ENCODE measurements at regions not wholly inside any gene's neighbourhood (a gene's known extent, or its start where the extent isn't known, plus 50 kb on each side); places are given as distances from the start of the nearest gene placed in this dataset.

DNA sequence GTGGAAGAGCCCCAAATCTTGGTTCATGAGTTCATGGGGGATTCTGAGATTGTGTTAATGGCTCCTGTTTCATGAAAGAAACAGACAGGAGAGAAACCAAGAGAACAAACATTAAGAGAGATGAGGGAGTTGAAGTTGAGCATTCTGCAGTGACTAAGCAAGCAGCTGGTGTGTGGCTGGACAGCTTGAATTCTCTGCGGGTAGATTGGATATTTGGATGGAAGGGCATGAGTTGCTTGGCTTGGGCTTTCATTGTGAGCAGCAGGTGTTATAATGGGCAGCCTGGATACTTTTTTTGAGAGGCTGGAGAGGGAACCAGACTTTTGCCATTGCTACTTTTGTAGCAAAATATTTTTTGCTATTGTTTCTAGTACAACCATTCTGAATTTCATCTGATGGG, 346.8 kb upstream of the SATB1 start:
- DNase-seq, result no peak

DNA sequence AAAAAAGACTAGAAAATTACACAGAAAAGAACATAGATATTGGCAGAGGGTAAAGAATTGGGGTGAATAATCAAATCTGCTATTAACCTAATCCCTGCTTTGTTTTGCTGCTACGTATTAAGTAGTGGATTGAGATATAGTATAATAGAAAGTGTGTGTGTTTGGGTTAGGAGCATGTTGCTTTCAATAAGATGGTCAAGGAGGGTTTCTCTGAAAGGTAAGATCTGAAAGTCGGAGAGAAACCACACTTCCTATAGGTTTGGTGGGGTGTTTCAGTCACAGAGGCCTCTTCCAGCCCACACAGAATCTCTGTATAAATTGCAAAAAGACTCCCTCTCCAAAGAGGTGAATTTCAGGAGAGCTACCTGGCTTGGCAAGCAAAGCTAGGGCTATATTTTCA, 345.7 kb upstream of the SATB1 start:
- no peak for DNase-seq

DNA sequence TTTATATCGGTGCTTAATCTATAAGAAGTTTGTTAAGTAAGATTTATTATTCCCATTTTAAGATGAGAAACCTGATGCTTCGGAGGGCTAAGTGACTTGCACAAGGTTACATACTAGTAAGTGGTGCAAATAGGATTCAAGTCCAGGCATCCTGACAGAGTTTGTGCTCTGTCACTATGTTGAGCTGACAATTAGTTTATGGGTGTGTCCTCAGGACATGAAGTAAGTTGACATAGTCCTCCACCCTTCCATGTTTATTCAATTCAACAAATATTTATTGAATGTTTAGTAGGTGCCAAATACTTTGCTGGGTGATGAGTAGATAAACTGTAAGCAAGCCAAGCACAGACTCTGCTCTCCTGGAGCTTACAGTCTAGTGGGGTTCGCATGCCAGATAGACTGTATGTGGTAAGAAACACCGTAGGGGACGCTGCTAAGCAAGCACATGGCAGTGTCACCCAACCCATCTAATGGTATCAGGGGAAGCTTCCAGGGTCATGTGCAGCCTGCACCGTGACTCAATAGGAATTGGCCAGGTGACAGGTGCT, 342.7 kb upstream of the SATB1 start:
- DNase-seq, result no peak

- DNase-seq, result no peak
Observed at GRCh38 chr3:18766974-18767373, 341.8 kb upstream of the SATB1 start.

DNA sequence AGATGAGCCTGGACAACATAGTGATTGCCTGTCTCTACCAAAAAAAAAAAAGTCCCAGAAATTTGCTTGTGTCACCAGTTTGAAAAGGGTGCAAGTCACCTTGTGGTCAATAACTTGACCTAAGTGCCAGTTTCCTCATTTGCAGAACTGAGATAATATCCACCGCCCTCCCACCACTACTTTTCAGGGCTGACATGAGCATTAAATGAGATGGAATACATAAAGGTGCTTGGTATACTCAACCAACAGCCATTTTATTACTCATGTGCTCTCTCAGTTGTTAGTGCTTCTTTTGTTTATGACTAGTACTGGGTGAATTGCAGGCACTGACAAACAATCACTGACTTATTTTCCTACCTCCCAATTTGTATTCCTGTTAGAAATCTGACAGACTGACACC, 340.5 kb upstream of the SATB1 start:
- no peak for DNase-seq

DNA sequence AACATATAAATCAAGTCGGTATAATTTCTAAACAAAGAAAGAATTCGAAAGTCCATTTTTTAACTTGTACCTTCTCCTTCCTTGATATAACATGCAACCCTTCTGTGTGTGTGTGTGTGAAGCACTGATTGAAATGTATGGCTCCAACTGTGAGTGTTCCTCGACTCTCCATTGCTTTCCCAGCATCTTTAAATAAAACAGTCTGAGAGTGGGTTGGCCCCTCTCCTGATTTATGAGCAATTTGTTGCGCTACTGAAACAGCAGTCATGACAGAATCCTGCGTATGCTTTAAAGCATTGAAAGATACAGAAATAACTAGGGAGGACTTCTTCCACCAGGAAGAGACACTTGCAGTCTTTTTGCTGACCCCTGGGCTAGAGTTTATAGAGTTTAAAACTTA, 340.0 kb upstream of the SATB1 start:
- DNase-seq, result no peak

- no peak for DNase-seq
Observed at GRCh38 chr3:18761530-18761929, 336.4 kb upstream of the SATB1 start.

DNA sequence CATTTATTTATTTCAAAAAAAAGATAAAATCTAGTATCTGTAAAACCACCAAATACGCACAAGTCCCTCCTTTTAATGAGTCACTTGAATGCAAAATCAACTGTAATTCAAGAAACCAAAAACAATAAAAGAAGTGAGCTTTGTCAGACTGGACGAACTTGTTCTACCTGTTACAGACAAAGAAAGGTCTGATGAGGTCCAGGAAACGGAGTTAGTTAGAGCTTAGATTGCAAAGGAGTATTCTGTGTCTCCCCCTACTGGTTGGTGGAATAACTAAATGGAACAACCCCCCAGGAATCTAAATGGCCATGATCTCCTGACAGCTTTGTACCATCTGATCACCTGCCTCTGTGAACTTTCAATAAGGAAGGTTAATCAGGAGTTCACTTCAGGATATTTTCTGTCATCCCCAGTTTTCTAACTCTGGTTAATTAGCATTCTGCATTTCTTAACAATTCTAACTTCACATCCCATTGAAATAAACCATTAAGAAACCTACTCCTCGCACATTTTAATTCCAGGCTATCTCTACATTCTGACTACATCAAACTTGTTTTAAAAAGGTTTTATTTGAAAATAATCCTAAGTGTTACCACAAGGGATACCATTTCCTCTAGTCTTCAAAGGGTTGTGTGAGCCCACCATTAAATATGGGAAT, 333.0 kb upstream of the SATB1 start:
- DNase-seq, result peak; percentile 7

GRCh38 chr3:18757476-18757875, 332.3 kb upstream of the SATB1 start:
- DNase-seq, result no peak

GRCh38 chr3:18752273-18752934, 327.3 kb upstream of the SATB1 start:
- DNase-seq, result no peak

GRCh38 chr3:18751514-18751913, 326.4 kb upstream of the SATB1 start:
- no peak for DNase-seq

- DNase-seq, result no peak
Observed at GRCh38 chr3:18747383-18747782, 322.2 kb upstream of the SATB1 start.

DNA sequence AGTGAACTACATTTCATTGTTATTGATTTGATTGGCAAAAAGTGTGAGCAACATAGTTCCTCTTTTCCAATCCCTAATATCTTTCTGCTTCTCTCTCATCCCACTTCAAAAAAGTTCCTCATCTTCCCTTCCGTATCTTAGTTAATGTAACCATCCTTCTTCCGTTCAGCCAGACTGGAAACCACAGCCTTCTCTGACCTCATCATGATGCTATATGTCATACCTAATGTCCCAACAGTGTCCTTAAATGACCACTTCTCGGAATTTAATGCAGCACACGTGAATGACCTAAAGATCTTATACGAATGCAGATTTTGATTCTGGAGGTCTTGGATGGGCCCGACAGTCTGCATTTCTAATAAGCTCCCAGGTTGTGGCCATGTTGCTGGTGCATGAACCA, 320.3 kb upstream of the SATB1 start:
- DNase-seq, result no peak

DNA sequence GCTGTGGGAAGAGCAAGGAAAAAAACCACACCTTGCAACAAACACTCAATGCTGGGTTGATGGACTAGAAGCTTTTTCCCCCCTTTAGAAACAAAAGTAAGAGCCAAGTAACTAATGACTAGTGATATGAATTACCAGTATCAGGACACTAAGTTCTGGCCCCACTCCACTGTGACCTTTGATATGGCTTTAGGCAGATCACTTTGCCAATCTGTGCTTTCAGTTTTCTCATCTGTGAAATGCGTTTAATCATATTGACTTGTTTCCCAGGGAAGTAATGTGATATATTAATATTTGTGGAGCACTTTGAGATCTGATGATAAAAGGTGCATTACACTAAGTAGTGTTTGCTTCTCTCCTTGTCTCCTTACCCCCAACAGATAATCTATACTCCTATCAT, 319.3 kb upstream of the SATB1 start:
- DNase-seq, result no peak

- DNase-seq, result no peak
Observed at GRCh38 chr3:18743761-18744160, 318.6 kb upstream of the SATB1 start.

DNA sequence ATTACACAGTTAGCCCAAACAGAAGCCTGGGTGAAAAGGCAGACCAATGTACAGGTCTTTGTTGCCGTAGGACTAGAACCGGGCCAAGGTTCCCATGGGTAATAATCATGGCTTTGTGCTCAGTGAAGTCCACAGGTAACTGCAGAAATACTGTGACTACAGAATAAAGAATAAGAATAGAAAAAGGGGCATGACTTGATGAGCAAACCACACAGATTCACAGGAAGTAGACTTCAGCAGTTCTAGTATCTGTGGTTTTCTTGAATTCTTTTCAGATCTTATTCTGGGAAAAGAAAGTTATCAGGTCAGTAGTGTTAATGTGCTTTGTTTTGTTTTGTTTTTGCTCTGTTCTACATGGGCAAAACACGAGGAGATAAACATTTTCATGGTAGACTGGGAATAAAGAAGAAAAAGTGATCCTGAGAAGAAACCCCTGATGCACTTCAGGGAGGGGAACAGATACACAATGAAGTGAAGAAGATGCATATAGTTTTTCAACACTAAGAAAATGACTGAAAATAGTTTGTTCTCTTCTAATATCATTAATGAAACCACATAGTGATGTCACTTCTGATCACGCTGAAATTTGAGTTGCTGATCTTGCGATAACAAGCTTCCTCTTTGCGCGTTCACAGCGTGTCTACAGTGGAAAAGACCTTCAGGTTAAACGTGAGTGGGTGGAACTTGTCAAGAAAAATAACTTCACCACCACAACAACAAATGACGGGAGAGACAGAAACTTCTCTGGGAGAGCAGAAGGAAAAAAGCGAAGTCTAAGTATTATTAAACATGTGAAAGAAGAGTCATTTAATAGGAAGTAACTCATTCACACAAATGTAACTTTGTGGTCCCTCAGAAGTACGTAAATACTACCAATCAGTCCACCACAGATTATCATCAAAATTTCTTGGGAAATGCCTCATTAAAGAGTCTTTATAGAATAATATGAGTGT, 315.8 kb upstream of the SATB1 start:
- no peak for DNase-seq

- DNase-seq, result no peak
Observed at GRCh38 chr3:18739099-18739433, 313.9 kb upstream of the SATB1 start.

- DNase-seq, result no peak
Observed at GRCh38 chr3:18738393-18739098, 313.4 kb upstream of the SATB1 start.

- DNase-seq, result no peak
Observed at GRCh38 chr3:18735005-18735404, 309.9 kb upstream of the SATB1 start.

DNA sequence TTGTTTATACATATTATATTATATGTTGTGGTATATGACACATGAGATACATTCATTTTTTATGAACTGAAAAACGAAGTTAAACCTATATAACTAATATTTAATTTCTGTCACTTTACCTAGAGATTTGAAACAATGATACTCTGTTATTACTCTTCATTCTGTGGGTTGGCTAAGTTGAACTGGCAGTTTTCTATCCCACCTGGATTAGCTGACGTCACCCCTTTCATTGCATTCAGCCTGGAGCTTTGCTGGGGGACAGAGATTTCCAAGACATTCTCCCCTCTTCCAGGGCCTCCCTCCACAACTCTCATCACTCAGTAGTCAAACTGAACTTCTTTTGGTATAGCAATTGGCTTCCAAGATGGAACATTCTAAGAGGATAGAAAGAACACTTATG, 309.2 kb upstream of the SATB1 start:
- no peak for DNase-seq

GRCh38 chr3:18732474-18732873, 307.3 kb upstream of the SATB1 start:
- no peak for DNase-seq

DNA sequence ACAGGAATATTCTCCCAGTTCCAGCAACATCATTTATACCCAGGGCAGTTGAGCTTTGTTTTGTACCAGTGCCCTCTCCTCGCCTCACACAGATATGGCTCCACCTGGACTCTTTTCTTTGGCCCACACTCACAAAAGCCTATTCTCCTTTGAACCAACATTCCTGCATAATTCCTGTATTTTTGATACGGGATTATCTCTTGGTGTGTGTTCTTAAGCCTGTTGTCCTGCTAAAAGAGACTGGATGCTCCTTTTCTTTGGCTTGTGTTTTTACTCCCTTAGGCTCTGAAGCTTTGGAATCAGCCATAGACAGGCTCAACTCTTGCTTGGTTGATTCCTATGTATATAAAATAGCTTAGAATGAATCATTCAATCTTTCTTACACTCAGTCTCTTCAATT, 305.4 kb upstream of the SATB1 start:
- DNase-seq, result no peak

GRCh38 chr3:18729671-18730070, 304.5 kb upstream of the SATB1 start:
- DNase-seq, result no peak

Data from retina (tissue), 1 donor.